ENCODE measurements at regions not wholly inside any gene's neighbourhood (a gene's known extent, or its start where the extent isn't known, plus 50 kb on each side); places are given as distances from the start of the nearest gene placed in this dataset.
"Not testable (repeated sequence)": the region's sequence is repeated elsewhere in the genome, so short reads cannot be mapped to it uniquely, and the experiment has no call there.

DNA sequence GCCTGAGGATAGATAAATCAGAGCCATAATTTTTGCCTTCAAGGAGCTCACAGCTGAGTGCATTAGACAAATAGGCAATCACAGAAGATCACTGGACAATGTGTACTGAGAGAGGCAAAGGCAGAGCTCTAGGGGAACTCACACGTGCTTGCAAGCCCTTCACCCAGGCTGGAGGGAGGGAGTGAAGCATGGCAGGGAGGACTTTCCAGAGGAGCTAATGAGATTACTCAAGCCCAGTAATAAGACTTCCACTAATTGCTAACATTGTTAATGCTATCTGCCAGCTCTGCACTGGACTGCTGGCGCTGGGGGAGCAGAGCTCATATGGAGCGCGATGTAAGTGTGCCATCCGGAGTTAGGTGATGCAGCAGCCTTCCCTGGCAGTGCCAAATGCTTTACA is 408.4 kb downstream of the NTRK2 start:
- Histone ChIP-seq H2BK120ac (ENCODE audit: low read depth, low read length) (no peak overlapping the region), H4K5ac (ENCODE audit: low read depth, low read length) (no peak overlapping the region), H3K9ac (ENCODE audit: low read depth, low read length) (no peak overlapping the region), H3K18ac (ENCODE audit: low read depth, low read length) (no peak overlapping the region), H3K9me3 (ENCODE audit: control insufficient read depth, insufficient read depth, low read length) (peaks cover 10% of the 10 kb centered on the region), H3K79me1 (ENCODE audit: low read depth in 1 of 2, low read length in 2 of 2) (no peaks in the 10 kb centered on the region), H4K8ac (ENCODE audit: low read depth in 2 of 2, low read length in 2 of 2) (no peak overlapping the region), H2BK15ac (ENCODE audit: low read depth, low read length) (no peak overlapping the region), H2AK9ac (replicated peaks; ENCODE audit: low read depth, low read length, poor library complexity) (no peak overlapping the region), H3K27ac (ENCODE audit: insufficient read depth, low read length) (no peak overlapping the region), H3K23ac (ENCODE audit: low read depth, low read length) (no peak overlapping the region), H2BK20ac (ENCODE audit: low read depth, low read length) (no peak overlapping the region), H2AK5ac (ENCODE audit: low read depth, low read length) (no peak overlapping the region), H3K36me3 (ENCODE audit: control insufficient read depth, insufficient read depth, low read length) (no peaks in the 10 kb centered on the region), H2BK5ac (ENCODE audit: low read depth, low read length, poor library complexity, severe bottlenecking) (no peak overlapping the region), H3K4me3 (ENCODE audit: insufficient read depth, low read depth, low read length) (no peak overlapping the region), H3K4ac (ENCODE audit: low read depth, low read length) (no peak overlapping the region), H3K4me1 (ENCODE audit: control insufficient read depth, insufficient read depth, low read length) (no peaks in the 10 kb centered on the region), H3K56ac (ENCODE audit: extremely low read depth, insufficient read depth, low read length) (no peak overlapping the region), H2AFZ (replicated peaks; ENCODE audit: low read length, poor library complexity) (no peak overlapping the region), H3K14ac (replicated peaks; ENCODE audit: low read depth, low read length) (no peak overlapping the region), H3K27me3 (ENCODE audit: control insufficient read depth, insufficient read depth, low read length) (no peaks in the 10 kb centered on the region), H3K4me2 (ENCODE audit: low read depth, low read length) (no peak overlapping the region), H4K91ac (ENCODE audit: insufficient read depth, low read depth, low read length) (no peak overlapping the region), H3K9me1 (ENCODE audit: insufficient read depth, low read length) (no peaks in the 10 kb centered on the region), H4K20me1 (ENCODE audit: insufficient read depth, low read length) (no peaks in the 10 kb centered on the region)
- dilution Hi-C loops (cut with HindIII; ENCODE audit: low sequenced_read_pairs, unreplicated experiment), result no loop called here
- ATAC-seq (ENCODE audit: low read depth), result no peak
- intact Hi-C loops (cut with micrococcal nuclease), result no loop called here
- ChIA-PET CTCF (no interaction called here), POLR2A (ENCODE audit: unreplicated experiment) (no interaction called here)
- no peak for TF ChIP-seq MAZ (IDR thresholded peaks at IDR 0.05; ENCODE audit: borderline replicate concordance, low read depth, low read length)
- BruUV-seq (replicated peaks), result no TSS peak
- in situ Hi-C loops (cut with MboI; ENCODE audit: low sequenced_read_pairs), result no loop called here
- no peak for DNase-seq
- WGBS, 2 experiments (ENCODE audit: extremely low coverage in 2 of 2, insufficient read length in 1 of 2), result no CpG with 5 or more reads among the region's 5 CpGs

DNA sequence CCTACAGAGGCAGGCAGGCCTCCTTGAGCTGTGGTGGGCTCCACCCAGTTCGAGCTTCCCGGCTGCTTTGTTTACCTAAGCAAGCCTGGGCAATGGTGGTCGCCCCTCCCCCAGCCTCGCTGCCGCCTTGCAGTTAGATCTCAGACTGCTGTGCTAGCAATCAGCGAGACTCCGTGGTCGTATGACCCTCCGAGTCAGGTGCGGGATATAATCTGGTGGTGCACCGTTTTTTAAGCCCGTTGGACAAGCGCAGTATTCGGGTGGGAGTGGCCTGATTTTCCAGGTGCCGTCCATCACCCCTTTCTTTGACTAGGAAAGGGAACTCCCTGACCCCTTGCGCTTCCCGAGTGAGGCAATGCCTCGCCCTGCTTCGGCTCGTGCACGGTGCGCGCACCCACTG is 407.6 kb downstream of the NTRK2 start:
- H3K23ac ChIP-seq (ENCODE audit: low read depth, low read length); in situ Hi-C loops (cut with MboI; ENCODE audit: low sequenced_read_pairs); H3K4me3 ChIP-seq (ENCODE audit: insufficient read depth, low read depth, low read length); H3K36me3 ChIP-seq (ENCODE audit: control insufficient read depth, insufficient read depth, low read length); H3K4me1 ChIP-seq (ENCODE audit: control insufficient read depth, insufficient read depth, low read length); H3K9ac ChIP-seq (ENCODE audit: low read depth, low read length); H2AFZ ChIP-seq (replicated peaks; ENCODE audit: low read length, poor library complexity); DNase-seq; H3K27ac ChIP-seq (ENCODE audit: insufficient read depth, low read length); H2BK120ac ChIP-seq (ENCODE audit: low read depth, low read length); H2AK9ac ChIP-seq (replicated peaks; ENCODE audit: low read depth, low read length, poor library complexity); H4K5ac ChIP-seq (ENCODE audit: low read depth, low read length); H3K18ac ChIP-seq (ENCODE audit: low read depth, low read length); H3K4ac ChIP-seq (ENCODE audit: low read depth, low read length); H2BK20ac ChIP-seq (ENCODE audit: low read depth, low read length); dilution Hi-C loops (cut with HindIII; ENCODE audit: low sequenced_read_pairs, unreplicated experiment); H3K14ac ChIP-seq (replicated peaks; ENCODE audit: low read depth, low read length); H4K91ac ChIP-seq (ENCODE audit: insufficient read depth, low read depth, low read length); H3K79me1 ChIP-seq (ENCODE audit: low read depth in 1 of 2, low read length in 2 of 2); H4K20me1 ChIP-seq (ENCODE audit: insufficient read depth, low read length); ATAC-seq (ENCODE audit: low read depth); H2BK15ac ChIP-seq (ENCODE audit: low read depth, low read length); H2AK5ac ChIP-seq (ENCODE audit: low read depth, low read length); BruUV-seq (replicated peaks); H3K56ac ChIP-seq (ENCODE audit: extremely low read depth, insufficient read depth, low read length); H3K4me2 ChIP-seq (ENCODE audit: low read depth, low read length); CTCF ChIA-PET; H3K9me1 ChIP-seq (ENCODE audit: insufficient read depth, low read length); H3K27me3 ChIP-seq (ENCODE audit: control insufficient read depth, insufficient read depth, low read length); intact Hi-C loops (cut with micrococcal nuclease); H3K9me3 ChIP-seq (ENCODE audit: control insufficient read depth, insufficient read depth, low read length); H2BK5ac ChIP-seq (ENCODE audit: low read depth, low read length, poor library complexity, severe bottlenecking); H4K8ac ChIP-seq (ENCODE audit: low read depth in 2 of 2, low read length in 2 of 2); POLR2A ChIA-PET (ENCODE audit: unreplicated experiment): not testable (repeated sequence)
- 61% methylated on average over 5 of the region's 23 CpGs; no CpG with 5 or more reads in 1 of the 2 experiments for WGBS, 2 experiments (ENCODE audit: extremely low coverage in 2 of 2, insufficient read length in 1 of 2)
